COLO668 (cell line): ENCODE measurements at regions not wholly inside any gene's neighbourhood (a gene's known extent, or its start where the extent isn't known, plus 50 kb on each side); places are given as distances from the start of the nearest gene placed in this dataset.
"Not testable (repeated sequence)": the region's sequence is repeated elsewhere in the genome, so short reads cannot be mapped to it uniquely, and the experiment has no call there.

Experiments
- DNase-seq: peaks from one replicate; lab custom pipeline; 2025; ENCODE audit not compliant: unreplicated experiment; lab: John Stamatoyannopoulos, UW

DNA sequence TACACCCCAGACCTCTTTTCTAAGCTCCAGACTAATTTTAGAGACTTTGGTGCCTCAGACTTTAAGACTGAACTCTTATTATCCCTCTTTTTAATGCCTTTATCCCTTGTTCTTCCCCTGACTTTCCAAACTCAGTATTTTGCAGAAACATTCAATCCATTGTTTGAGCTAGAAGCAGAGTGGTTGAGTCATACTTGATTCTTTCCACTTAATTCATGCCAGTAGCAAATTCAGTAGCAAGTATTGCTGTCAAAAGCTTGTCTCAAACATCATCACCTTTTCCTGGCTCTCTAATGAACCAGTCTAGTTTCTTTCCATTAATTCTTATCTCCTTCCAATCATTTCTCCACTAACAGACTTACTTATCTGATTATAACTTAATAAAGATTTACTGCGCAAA is 699.7 kb upstream of the ZNF804A start:
- no peak for DNase-seq

DNA sequence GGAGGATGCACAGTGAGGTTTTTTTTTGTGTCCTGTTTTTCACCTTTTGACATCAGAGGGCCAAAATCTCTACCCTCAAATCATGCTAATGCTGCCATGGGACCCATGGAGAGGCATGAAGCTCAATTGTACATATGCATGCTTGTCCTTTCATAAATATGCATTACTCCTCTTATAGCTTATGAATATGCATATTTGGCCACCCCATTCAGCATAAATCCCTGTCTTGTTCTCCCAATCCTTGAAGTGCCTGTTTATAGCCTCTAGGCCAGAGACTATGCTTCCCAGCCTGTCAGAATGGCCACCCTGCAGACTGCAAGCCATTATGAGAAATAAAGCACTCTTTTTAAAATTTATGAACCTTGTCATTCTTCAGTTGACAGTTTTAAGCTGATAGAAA is 696.4 kb upstream of the ZNF804A start:
- DNase-seq = no peak

DNA sequence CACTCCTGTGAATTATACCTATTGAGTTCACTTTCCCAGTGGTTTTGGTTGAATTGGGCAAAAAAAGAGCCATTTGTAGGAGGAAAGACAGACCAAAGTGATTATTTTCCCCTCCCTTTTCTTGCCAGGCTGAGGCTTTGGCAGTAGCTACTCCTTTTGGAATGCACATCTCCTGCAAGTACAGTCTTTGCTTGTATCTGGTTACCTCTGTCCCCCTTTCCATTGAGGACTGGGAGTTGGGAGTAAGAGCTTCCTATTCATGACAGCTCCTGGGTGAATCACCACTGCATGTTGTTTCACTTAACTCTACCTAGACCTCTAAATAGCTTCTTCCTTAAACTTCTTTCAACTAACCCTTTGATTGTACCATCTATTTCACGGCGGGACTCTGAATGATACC is 695.3 kb upstream of the ZNF804A start:
- DNase-seq = no peak

DNA sequence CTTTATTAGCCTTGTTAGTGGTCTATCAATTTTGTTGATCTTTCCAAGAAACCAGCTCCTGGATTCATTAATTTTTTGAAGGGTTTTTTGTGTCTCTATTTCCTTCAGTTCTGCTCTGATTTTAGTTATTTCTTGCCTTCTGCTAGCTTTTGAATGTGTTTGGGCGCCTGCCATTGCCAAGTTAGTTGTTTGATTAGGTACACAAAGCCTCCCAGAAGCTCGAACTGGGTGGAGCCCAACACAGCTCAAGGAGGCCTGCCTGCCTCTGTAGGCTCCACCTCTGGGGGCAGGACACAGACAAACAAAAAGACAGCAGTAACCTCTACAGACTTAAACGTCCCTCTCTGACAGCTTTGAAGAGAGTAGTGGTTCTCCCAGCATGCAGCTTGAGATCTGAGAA is 682.3 kb upstream of the ZNF804A start:
- DNase-seq = not testable (repeated sequence)

DNA sequence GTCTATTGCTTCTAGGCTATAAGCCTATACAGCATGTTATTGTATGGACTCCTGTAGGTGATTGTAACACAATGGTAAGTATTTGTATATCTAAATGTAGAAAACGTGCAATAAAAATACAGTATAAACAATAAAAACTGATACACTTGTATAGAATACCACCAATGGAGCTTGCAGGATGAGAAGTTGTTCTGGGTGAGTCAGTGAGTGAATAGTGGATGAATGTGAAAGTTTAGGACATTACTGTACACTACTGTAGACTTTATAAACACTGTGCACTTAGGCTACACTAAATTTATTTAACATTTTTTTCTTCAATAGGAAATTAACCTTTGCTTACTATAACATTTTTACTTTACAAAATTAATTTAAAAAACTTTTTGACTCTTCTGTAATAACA is 679.2 kb upstream of the ZNF804A start:
- DNase-seq = no peak

DNA sequence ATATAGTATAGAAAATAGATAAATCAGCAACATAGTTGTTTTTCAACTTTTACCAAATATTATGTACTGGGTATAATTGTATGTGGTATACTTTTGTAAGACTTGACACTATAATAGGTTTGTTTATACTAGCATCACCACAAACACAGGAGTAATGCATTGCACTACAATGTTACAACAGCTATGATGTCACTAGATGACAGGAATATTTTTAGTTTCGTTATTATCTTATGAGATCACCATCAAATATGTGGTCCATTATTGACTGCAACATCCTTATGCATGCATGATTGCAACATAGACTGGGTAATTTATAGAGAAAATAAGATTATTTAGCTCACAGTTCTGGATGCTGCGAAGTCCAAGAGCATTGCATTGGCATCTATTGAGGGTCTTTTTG is 678.4 kb upstream of the ZNF804A start:
- no peak for DNase-seq

DNA sequence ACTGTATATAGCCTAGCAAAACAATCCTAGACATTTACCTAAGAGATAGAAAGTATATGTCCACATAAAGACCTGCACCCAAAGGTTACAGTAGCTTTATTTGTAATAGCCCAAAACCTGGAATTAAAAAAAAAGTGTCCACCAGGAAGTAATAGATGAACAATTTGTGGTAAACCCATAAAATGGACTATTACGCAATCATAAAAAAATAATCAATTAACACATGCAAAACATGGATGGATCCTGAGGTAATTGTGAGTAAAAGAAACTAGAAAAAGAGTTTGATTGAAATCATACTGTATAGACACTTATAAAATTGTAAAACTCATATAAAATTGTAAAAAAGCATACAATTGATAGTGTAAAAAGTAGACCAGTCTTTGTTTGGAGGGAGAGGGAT is 673.0 kb upstream of the ZNF804A start:
- no peak for DNase-seq

DNA sequence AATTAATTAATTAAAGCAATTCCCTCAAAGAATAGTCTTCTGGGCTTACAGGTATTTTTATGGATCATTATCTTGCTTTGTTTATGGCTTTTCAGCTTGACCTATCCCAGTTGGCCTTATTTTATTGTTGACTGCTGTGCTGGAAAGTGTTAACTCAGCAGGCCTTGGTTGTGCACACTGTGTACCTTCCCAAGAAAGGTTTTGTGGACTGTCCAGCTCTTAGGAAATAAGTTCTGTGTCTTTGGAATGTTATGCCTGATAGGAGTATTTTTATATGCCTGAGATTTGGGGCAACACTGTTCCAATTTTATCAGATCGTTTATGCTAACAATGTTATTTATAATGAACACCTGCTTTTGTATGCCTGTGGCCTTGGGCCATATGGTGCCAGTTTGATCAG is 671.9 kb upstream of the ZNF804A start:
- no peak for DNase-seq

DNA sequence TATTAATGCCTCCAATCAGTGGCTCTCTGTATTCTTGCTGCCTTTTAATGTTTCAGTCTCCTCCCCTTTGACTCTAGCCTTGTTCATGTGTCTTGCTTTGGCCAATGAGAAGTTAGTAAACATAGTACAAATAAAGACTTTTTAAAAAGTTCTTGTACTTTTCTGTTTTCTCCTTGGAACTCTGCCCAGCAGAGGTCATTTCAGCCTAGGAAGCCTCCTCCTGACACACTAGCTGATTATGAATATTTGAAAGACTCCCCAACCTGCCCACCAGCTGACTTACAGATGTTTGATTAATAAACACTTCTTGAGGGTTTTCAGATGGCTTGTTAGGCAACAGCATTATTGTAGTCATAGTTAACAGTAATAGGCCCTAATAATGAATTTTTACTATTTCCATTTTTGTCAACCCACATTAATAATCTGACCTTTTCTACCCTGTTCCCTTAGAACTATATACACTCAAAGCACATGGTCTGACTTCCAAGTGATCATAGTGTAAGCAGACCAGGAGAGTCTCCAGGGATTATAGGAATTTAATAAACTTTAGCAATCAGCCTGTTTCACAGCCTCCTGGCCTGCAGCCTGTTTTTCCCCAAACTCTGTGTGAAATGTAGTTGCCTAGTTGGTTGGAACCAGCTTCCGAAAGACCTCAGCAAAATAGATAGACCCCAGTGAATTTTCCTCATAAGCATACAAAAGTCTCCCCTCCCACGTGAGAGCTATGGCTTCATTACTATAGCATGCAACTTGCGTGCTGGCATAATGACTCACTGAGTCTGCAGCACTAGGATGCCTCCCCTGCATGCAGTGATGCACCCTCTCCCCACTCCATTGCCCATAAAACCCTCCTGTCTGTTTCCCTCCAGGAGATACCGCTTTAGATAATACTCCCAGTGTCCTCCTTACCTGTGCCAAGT is 670.7 kb upstream of the ZNF804A start:
- no peak for DNase-seq

DNA sequence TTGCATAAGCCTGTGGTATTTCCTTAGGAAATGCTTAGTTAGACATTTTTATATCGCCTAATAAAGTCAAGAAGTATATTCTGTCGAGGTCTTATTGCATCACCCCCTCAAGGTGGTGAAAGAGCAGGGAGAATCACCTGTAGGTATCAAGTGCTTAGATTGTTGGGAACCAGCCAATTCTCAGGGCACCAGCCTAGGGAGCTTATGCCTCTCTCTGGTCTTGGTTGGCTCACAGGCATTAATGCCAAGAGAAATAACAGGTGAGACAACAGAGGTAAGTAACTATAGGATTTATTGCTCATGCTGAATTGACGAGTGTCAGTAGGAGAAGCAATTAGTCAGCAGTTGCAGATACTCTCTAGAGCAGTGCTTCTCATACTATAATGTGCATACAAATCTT is 663.3 kb upstream of the ZNF804A start:
- DNase-seq = no peak

DNA sequence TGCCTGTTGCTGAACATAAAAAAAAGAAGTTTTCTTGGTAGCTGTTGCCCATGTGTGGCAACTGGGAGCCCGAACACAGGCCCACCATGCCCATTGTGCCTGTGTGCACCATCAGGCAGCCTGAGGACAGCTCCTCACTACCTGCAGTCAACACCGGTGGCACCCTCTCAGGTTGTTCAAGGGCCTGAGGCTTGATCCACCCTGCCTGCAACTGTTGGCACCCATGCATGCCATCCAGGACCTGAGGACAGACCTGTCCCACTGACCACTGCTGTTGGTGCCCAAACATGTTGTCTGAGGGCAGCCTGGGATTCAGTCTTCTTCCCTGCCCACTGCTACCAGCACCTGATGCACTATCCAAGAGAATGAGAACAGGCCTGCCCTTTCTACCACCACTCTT is 661.1 kb upstream of the ZNF804A start:
- DNase-seq = no peak

DNA sequence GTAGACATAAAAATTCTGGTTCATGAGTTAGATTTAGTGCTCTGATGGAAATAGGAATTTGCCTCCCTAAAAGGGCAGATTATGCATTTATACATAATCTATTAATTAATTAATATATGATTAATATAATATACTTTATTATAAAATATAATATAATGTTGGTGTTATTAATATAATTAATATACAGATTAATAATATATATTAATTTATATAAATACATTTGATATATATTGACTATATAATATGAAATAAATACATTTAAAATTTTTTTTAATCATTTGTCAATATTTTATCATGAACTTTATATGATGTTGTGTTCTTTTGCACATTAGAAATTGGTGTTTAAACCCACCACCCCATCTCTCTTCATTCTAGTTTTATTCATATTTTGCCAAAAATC is 652.1 kb upstream of the ZNF804A start:
- no peak for DNase-seq

DNA sequence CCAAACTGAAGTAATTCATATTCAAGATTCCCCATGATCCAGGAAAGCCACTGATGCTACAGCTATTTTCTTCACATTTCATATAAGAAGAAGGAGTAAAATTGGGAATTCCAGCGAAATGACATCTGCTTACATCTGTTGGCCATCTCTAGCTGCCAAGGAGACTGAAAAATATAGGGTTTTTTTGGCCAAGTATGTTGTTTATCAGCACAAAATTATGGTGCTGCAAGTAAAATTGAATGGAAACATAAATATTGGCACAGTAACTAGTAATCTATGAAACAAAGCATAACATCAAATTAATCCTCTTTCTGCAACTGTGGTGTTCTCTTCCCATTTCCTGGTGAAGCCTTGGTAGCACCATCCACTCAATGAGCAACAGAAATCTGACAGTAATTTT is 649.5 kb upstream of the ZNF804A start:
- no peak for DNase-seq

DNA sequence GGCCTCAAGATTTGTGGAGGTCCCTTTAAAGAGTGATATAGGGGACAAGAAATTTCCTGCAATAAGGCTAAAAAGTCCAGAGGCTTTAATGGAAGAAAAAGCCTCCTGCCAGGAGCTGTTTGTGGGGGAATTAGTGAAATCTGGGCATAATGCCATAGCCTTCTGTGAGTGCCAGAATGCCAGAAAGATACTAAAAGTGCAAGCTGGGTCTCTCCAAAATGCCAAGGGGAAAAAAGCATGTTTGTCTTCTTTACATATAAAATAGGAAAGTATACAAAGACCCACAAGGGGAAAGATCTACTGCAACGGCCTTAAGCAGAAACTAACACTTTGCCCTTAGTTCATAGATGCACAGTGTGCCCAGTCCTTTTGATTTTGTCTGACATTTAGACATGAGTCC is 647.7 kb upstream of the ZNF804A start:
- no peak for DNase-seq

DNA sequence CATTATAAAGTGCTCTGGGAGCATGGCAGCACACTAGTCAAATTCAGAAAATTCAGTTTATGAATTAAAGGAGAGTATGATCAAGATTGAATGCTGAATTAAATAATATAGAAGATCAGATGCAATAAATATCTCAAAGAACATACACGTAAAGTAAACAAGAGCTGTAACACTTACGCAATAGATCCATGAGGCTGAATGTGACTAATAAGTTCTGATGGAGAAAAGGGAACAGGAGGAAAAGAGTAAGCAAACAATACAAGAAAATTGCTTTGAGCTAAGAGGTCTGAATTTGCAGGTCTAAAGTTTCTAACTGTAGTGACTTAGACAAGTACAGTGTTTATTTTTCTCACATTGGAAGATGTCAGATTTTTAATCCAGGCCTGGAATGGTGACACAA is 646.7 kb upstream of the ZNF804A start:
- no peak for DNase-seq

DNA sequence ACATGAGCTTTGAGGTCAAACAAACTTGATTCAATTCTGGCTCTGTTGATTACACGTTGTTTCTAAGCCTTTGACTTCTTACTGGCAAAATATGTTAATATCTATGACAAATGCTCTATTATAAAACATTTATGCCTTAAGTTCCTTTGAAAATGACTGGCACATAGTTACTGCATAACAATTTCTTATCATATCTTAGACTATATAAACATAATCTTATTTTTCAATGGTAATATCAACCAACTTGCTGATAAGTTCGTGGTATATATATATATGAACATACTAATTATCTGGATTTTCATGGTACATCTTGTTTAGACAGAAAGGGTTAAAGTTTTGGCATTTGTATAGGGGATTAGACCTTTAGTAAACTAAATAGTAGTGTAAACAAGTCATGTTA is 645.6 kb upstream of the ZNF804A start:
- no peak for DNase-seq

DNA sequence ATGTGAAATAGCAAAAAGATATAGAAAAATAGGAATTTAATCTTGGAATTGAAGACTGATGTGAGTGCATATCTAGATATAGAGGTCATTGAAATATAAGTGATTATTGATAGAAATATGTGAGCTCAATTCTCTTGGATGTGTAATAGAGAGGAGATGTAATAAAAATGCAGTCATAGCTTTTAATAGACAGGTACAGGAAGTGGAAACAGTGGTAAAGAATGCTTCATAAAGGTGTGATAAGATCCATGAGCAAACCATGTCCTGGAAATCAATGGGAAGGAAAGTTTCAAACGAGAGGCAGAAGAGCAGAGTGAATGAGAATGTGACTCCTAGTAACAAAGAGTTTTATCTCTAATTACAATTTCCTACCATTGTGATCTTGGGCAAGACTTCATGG is 634.7 kb upstream of the ZNF804A start:
- no peak for DNase-seq

DNA sequence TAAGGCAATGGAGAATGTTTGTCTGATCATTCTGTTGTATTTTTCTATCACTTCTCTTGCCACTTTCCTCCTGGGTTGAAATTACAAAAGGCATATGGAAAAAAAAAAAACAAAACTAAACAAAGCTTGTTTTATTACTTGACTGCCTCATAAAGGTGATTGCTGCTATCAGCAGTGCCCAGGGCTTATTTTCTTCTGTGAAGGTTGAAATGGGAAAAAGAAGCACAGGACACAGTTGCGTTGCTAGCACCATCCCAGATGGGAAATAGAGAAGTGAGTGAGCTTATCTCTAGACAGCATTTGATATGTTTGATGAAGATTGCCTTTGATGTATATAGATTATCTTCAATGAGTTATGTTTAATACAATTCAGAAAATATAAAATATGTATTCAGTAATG is 633.8 kb upstream of the ZNF804A start:
- DNase-seq = no peak

DNA sequence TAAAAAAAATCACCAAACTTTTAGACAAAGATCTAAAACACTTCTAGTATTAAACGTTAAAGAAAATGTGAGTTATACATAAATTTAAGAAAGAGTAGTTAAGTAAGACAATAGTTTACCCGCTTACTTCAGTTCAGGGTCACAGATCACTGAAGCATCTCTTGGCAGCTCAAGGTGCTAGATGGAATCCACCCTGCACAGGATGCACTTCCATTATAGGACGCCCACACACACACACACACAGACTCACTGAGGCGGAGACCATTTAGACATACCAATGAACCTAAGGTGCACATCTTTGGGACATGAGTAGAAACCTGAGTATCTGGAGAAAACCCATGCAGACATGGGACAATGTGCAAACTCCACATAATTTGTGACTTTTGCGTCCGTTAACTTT is 630.6 kb upstream of the ZNF804A start:
- DNase-seq = no peak

DNA sequence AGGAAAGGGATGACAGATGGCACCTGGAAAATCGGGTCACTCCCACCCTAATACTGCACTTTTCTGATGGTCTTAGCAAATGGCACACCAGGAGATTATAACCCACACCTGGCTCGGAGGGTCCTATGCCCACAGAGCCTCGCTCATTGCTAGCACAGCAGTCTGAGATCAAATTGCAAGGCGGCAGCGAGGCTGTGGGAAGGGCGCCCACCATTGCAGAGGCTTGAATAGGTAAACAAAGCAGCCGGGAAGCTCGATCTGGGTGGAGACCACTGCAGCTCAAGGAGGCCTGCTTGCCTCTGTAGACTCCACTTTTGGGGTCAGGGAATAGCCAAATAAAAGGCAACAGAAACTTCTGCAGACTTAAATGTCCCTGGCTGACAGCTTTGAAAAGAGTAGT is 622.7 kb upstream of the ZNF804A start:
- not testable (repeated sequence) for DNase-seq

DNA sequence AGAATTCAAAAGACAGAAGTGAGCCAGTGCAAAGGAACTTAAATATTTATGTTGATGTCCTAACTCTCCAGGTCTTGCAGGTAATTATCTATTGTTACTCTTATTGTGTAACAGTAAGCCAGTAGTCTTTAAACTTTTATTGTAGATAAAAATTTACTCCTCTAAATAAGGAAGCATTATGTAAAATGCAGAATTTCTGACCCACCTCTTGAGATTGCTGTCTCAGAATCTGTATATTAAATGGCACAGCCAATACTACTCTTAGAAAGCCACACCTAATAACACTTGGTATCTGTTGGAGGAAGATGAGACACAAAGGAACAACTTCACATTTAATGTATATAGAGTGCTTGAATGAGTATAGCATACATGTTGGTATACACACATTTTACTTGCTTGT is 613.5 kb upstream of the ZNF804A start:
- no peak for DNase-seq

DNA sequence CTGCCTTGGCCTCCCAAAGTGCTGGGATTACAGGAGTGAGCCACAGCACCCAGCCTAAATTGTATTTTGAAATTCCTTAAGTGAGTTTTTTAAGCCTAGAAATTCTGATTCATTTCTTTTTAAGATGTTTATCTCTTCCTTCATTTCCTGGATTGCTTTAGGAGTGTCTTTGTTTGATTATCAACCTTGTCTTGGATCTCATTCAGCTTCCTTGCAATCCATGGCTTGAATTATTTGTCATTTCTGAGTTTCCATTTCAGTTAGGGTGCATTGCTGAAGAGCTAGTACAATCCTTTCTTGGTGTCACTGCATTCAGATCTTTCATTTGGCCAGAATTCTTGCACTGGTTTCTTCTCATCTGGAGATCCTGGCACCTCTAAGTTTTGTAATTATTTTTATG is 606.4 kb upstream of the ZNF804A start:
- DNase-seq = no peak

DNA sequence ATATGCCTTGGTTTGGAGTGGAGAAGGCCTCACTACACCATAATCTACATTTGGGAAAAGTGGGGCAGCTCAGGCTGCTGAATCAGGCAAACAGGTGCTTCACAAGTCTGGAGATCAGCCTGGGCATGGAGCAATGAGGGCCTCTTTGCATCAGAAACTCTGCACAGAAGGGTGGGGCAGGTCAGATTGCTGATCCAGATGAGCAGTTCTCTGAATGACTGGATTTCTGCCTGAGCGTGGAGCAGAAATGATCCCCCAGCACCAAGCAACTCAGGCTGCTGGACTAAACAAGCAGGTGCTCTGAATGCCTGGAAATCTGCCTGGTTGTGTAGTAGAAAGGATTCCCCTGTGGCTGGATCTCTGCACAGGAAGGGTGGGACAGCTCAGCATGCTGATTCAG is 605.3 kb upstream of the ZNF804A start:
- no peak for DNase-seq
